HG03095 (cell line): ENCODE measurements at regions not wholly inside any gene's neighbourhood (a gene's known extent, or its start where the extent isn't known, plus 50 kb on each side); places are given as distances from the start of the nearest gene placed in this dataset.

ENCODE experiments used
- ATAC-seq: cut with Tn5 transposase; IDR thresholded peaks from one replicate; pipeline ENCODE4 v1.9.1; 2021; ENCODE audit warnings: moderate library complexity; ENCODE audit not compliant: unreplicated experiment

GRCh38 chr4:157572284-157572683, 351.8 kb downstream of the GRIA2 start:
- ATAC-seq, result no peak

DNA sequence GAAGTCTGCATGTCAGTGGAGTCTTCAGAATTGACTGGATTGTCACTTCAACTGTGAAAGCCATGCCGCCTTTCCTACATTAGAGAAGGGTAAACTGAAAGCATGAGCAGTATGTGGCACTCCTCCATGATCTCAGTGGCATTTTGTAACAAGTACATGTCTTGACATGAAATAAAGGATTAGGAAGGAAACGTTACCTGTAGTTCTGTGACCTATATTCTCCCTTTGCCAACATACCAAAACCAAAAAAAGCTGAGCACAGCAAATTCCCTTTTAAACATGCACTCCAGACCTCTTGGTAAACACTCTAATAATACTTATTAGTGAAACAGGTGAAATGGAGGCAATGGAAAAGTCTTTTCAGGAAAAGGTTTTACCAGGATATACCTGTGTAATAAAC, 344.2 kb downstream of the GRIA2 start:
- no peak for ATAC-seq

DNA sequence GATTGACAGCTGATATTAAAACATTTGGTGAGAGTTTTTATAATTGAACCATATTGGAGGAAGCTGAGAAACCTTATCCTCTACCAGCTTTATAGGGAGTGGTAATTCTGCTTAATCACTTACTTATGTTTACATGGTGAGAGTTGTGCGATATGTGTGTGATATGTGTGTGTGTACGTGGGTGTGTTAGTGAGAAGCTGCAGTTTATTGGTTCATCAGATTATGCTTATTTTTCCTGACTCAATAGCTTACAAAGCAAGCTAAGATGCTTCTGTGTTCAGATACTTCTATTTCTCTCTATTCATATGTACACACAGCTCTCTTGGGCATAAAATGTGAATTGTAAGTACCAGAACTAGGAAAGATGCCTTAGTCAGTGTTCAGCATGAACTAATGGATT, 343.7 kb downstream of the GRIA2 start:
- ATAC-seq, result no peak

- ATAC-seq, result no peak
Measured at GRCh38 chr4:157558016-157558415, 337.5 kb downstream of the GRIA2 start.

GRCh38 chr4:157550028-157550427, 329.5 kb downstream of the GRIA2 start:
- ATAC-seq, result no peak

- ATAC-seq, result no peak
Measured at GRCh38 chr4:157527954-157528353, 307.4 kb downstream of the GRIA2 start.

- no peak for ATAC-seq
Measured at GRCh38 chr4:157521906-157522305, 301.4 kb downstream of the GRIA2 start.

DNA sequence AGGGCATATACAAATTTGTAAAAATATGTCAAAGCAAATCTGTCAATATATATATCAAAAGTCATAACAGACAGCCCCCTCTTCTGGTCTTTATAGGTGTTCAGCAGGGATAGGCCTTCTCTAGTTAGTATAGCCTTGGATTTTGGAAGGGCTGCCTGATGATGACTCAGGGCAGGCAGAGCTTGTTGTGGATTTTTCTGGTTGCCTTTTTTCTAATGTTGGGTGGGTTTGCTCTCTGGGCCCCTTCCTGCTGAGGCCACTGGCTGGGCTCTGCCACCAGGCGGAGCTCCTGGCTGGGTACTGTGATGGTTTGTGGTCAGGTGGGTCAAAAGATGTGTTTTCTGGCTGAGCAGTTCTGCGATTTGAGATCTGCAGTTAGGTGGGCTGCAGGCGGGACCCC, 294.2 kb downstream of the GRIA2 start:
- ATAC-seq, result no peak

- no peak for ATAC-seq
Measured at GRCh38 chr4:157509341-157509740, 288.8 kb downstream of the GRIA2 start.

DNA sequence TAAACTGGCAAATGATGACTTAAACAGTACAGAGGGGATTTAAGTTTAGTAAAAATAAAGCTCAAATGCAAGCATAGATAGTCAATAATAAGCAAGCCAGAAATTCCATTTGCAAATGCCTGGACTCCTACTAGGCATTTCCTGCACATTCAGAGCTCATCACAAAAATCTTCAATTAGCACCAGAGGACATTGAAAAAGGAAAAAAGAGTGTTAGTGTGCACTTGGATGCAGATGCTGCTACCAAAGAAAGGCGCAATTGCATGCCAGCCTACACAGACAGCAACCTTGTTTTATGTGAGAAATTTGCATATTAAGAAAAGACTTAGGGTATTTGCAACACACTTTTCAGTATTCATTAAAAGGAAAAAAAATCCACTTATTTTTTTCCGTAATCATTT, 282.1 kb downstream of the GRIA2 start:
- no peak for ATAC-seq

- ATAC-seq, result no peak
Measured at GRCh38 chr4:157459785-157460184, 239.3 kb downstream of the GRIA2 start.

- no peak for ATAC-seq
Measured at GRCh38 chr4:157447195-157447594, 226.7 kb downstream of the GRIA2 start.

GRCh38 chr4:157444014-157444413, 223.5 kb downstream of the GRIA2 start:
- ATAC-seq, result no peak

DNA sequence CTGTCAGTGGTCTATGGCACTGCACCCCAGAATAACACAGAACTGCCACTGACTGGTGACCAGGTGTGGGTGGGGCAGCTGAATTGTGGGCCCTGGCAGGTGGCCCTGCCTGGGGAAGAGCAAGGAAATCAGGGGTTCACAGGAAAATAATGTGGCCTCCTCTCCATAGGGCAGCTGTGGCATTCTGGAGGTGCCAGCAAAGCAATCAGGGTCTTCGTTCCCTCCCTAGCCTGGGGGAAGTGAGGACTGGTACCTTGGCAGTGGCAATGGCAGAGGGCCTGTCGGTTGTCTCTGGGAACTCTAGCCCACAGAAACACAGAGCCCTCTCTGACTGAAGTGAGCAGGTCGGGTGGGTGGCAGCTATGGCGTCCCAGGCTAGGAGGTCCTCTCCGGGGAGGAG, 223.0 kb downstream of the GRIA2 start:
- ATAC-seq, result no peak

DNA sequence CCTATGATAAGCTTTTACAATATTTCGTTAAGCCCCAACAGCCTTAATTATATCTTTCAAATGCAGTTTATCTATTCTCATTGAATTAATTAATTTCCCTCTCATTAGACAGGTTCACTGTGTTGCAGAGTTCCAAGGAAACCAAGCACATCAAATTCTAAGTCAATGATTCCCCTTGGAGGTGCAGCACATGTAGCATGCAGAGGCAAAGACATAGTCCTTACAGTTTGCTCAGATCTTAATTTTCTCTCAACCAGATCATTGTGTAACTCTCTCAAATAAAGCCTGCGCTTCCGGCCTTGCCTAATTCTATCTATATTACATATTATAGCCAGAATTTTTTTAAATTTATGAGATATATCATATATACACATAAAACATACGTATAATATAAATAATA, 205.4 kb downstream of the GRIA2 start:
- ATAC-seq, result no peak

DNA sequence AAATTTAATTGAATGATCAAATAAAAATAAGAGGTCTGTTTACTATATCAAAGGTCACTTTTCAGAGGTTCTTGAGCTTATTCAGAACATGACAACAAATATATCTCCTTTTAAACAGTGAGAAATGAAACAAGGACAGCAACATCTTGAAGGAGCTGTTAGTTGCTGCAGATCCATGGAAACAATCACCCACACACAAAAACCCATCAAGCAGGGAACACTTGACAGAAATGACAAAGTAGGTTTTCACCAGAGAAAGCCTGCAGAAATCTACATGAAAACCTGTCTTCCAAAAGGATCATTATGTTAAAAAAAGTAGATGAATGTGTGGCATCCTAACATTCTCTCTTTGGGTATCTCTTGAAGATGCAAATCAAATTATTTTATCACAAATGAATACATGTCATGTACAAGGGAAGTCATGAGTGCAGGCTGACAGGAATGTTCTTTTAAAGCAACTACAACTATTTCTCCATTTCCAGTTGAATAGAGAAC, 203.0 kb downstream of the GRIA2 start:
- ATAC-seq, result no peak

- ATAC-seq, result no peak
Measured at GRCh38 chr4:157421365-157421764, 200.8 kb downstream of the GRIA2 start.
